Eye (tissue), 1 donor: ENCODE measurements at regions not wholly inside any gene's neighbourhood (a gene's known extent, or its start where the extent isn't known, plus 50 kb on each side); places are given as distances from the start of the nearest gene placed in this dataset.
A peak's percentile ranks its signal among the peaks of the same experiment; 100 is the strongest.
"Not testable (repeated sequence)": the region's sequence is repeated elsewhere in the genome, so short reads cannot be mapped to it uniquely, and the experiment has no call there.

Experiments
- DNase-seq: peaks from one replicate; pipeline ENCODE4 v3.0.0-alpha.2; 2015

DNA sequence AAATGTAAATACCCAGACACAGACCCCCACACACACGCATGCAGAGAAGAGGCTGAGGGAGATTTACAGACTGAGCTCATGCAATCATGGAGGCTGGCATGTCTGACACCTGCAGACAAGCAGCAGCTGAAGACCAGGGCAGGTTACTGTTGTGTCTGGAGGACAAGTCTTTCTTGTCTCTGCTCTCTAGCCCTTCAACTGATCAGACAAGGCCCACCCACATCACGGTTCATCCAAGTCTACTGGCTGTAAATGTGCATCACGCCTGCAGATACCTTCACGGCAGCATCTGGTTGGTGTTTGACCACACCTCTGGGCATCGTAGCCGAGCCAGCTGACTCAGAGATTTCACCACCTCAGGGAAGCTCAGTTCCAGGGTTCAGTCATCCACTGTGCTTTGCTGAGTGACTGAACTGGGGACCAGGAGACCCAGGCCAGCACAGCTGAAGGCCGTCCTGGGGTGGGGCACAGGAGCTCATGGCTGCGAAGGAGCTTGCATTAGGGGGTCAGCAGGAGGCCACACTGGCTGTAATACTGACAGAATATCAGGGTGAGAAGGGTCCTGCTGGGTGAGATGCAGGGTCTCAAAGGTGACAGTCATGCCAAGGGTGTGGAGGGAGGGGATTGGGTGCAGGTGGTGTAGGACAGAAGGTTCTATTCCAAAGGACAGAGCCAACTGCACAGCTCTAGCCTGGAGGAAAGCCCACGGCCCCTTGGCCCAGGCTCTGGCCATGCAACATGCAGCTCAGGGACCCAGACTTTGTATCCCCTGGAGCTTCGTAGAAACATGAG lies 304.9 kb downstream of the BRD1 start:
- no peak for DNase-seq

DNA sequence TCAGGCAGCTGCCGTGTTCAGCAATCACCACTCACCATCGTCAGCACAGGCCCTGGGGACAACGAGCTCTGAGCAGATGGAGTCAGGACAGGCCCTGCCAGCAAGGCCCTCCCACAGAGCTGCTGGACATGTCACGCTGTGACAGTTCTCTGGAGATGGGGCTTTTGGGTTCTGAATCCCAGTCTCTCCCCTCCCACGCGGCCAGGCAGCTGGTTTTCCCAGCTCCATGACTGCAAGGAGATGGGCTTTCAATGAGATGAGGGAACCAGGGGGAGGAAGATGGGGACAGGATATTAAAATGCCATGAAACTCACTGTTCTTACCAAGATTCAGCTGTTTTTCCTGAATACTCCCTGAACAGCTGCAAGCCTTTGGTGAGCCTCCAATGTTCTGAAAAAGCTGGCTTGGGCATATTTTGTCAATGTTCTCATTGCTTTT lies 305.9 kb downstream of the BRD1 start:
- peak; percentile 53 for DNase-seq

DNA sequence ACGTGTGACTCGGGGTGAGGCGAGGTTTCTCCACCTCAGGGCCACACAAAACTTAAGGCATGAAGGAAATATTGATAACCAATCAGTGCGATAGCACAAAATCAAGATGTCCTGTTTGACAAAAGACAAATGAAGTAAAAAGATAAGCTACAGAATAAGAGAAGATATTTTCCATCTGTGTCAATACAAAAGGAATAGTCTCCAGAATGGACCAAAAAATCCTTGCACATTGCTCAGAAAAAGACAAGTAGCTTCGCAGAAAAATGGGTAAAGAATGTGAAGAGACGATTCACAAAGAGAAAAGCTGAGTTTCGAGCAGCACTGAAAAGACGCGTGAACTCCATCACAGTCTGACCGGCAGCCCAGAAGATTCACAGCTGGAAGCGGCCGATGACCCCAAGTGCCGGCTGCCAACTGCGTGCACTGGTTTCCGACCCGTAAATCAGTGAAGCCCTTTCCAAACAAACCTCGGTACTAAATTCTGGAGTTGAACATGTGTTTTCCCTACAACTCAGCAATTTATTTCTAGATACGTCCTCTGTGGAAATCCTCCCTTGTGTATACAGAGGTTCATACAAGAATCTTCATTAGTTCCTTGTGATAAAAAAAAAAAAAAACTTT lies 308.4 kb downstream of the BRD1 start:
- DNase-seq: no peak

DNA sequence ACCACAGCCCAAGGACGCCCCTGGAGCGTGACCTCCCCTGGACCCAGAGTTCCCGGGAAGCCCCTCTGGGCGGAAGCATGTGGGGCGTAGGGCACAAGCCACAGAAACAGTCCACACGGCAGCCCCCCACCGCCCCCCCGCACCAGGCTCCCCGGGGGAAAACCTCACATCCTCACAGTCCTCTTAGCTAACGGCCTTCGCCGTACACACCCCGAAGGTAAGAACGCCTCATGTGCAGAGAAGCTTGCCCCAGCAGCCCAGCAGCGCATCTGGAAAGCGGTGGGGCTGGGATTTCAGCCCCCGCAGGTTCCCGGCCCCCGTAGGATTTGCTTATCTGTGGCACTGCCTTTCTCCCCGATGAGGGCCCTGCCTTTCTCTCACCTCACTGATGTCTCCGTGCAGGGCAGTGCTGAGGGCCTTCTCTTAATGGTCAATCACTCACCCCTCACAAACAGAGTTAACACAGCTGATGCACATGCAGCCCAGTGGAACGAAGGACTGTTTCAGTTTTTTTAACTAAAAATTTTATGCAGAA lies 309.2 kb downstream of the BRD1 start:
- no peak for DNase-seq

DNA sequence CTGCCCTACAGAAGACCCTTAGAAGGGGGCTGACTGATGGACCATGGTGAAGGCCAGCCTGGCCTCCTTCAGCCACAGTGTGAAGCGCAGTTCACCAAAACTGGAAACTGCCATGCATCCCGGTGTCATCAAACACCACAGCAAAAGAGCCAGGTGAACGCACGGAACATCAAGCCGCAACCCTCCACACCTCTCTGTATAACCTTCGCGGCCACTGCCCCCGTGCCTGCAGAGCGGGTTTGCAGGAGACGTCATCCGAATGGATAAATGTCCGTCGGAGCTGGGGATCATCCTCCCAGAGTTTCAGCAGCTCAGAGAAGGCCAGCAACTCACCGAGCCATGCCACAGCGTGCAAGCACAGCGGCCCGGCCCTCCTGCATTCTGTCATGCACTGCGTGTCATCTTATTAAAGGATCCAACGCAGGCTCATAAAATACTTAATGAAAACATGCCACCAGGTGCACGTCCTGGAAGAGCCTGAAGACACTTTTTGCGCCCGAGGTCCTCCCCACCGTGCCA lies 309.9 kb downstream of the BRD1 start:
- no peak for DNase-seq

DNA sequence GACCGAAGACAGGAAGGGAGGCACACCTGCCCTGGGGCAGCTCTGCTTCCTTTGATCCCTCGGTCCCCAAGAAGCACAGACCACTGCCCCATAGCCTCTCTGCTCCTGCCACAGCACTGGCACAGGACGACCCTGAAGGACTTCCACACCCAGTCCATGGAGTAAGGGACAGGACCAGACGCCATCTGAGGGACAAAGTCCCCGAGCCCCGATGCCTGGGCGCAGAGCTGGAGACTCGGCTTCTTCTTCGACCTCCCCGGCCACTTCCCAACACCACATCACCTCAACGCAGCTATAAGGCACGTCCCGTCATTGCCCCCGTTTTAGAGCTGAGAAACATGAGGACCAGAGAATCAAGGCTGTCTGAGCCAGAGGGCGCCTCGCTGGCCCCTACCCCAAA lies 310.5 kb downstream of the BRD1 start:
- DNase-seq: no peak

DNA sequence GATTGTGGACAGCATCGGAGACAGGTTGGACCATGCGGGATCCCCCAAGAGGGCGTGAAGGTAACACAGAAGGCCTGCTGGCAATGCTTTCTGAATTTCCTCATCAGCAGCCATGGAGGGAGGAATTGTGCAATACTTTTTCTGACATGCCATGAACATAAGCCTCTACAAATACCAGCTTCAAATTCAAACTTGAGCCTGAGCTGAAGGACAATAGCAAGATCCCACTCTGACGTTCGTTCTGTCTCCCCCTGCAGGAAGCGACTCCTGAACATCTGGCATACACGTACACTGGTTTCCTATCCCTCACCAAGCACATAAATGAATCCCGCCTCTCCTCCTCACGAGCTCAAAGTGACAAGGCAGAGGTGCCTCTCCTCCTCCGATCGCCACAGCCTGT lies 312.2 kb downstream of the BRD1 start:
- peak; percentile 43 for DNase-seq

DNA sequence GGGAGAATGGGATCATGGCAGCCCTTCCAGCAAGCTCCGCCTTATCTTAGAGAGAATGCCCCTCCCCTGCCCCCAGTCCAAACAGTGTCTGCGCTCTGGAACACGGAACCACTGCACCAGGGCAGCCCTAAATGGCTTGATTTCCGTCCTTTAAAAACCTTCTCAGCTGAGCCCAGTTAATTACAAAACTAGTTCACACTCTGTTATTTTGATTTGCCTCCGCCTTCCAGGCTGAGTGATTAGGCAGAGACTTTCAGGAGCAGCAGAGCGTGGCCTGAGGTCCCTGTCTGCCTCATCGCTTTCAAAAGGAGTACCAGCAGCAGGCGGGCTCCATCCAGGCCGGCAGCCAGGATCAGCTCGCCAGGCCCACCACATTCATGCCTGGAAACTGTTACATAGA lies 313.0 kb downstream of the BRD1 start:
- DNase-seq: peak; percentile 87

DNA sequence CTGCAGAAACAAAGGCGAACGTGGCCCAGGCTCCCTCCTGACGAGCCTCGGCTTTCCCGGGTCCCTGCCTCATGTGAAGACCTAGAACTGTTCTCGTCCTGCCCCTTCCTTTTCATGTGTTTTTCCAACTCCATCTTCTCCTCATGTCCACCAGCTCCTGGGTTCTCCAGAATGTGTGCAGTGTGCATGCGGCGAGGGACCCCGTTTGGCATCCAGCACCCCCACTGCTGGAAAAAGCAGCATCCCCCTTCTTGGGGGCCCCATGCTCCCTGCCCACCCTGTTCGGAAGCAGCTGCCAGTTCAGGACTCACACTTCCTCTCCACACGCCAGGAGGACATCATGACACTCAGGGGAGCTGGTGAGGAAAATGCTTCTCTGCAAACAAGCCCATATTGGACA lies 313.5 kb downstream of the BRD1 start:
- no peak for DNase-seq

DNA sequence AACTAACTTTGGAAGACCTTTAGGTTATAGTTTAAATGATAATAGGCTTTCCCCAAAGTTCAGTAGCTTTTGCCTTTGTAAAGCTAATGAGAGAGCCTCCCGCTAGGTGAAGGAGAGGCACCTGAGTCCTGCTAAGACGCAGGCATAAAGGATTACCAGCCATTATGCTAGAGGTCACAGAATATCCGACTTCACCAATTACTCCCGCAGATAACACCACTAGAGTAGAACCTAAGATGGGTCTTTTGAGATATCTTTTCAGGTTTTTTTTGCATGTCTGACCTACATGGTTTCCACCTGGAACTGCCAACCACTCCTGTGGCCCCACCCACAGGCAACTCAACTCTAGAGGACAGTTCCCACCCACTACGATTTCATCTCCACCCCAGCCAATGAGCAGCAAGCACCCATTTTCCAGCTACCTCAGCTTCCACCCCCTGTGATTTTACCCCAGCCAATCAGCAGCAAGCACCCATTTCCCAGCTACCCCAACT lies 314.3 kb downstream of the BRD1 start:
- no peak for DNase-seq

DNA sequence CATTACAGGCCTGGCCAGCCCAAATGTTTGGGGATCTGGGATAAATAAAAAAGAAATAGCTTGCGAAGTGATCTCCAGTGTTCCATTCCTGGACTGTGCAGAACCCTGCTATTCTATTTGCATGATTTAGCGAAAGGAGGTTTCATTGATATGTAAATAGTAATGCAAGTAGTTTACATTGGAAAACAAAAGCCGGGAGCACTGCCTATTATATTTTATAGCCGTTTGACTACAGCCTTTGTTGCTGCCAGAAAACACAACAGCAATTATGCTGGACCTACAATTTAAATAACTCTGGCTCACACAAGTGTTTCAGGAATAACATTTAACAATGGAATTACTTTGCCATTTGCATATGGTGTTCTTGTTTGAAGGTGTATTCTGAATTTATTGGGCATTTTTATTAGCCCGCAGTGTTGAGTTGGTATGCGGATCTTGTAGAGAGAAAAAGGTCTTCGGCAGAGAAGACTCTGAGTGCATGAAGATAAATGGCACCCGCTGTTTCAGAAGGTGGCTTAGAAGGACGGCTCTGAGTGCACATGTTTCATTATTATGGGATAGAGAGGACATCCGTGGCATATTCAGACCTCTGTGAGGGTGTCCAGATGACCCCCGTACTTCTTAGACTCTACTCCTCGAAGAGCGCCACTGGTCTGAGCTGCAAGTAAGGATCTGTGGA lies 315.0 kb downstream of the BRD1 start:
- no peak for DNase-seq

DNA sequence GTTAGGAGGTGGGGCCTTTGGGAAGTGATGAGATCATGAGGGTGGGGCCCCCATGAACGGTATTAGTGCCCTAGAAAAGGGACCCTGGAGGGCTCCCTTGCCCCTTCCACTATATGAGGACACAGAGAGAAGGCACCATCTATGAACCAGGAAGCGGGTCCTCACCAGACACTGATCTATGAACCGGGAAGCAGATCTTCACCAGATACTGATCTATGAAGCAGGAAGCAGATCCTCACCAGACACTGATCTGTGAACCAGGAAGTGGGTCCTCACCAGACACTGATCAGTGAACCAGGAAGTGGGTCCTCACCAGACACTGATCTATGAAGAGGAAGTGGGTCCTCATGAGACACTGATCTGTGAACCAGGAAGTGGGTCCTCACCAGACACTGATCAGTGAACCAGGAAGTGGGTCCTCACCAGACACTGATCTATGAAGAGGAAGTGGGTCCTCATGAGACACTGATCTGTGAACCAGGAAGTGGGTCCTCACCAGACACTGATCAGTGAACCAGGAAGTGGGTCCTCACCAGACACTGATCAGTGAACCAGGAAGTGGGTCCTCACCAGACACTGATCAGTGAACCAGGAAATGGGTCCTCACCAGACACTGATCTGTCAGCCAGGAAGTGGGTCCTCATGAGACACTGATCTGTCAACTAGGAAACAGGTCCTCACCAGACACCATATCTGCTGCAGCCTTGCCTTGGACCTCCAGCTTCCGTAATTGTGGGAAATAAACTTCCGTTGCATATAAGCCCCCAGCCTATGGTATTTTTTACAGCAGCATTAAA lies 316.1 kb downstream of the BRD1 start:
- not testable (repeated sequence) for DNase-seq

DNA sequence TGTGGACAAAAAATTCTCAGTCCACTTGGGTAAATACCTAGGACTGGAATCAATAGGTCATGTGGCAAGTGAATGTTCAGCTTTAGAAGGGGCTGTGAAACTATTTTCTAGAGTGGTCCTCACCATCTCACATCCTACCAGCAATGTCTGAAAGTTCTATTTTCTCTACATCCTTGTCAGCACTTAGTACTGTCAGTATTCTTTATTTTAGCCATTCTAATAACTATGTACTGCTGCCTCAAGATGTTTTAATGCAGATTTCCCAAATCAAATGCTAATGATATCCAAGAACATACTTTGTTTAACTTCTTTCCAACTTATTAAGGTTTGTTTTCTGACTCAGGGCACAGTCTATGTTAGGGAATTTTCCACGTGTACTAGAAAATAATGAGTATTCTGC lies 317.0 kb downstream of the BRD1 start:
- DNase-seq: no peak

DNA sequence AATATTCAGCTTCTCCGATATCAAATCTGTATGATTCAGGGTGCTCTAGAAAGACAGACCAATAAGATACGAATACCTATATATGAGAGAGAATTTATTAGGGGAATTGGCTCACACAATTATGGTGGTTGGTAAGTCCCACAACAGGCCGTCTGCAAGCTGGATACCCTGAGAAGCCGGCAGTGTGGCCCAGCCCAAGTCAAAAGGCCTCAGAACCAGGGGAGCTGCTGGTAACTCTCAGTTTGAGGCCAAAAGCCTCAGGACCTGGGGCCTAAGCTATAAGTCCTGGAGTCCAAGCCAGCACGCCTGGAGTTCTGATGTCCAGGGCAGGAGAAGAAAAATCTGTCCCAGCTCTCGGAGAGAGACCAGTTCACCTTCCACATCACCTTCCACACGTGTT lies 318.7 kb downstream of the BRD1 start:
- no peak for DNase-seq

DNA sequence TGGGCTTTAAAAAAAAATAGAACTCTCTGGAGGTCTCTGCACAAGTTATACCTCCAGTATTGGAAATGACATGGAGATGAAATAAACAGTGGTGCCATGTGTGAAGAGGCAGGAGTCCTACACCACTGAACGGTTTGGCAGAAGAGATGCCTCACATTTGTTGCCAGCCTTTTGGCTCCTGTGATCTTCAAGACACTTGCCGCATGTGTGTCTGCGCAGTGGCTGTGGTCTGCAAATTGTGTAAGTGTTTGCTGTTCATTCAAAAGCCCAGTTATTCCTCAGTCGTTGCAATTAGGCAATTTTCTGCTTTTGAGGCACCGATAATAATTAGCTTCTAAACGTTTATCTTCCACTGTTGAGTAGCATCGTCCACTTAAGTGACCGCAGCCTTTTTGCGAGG lies 319.1 kb downstream of the BRD1 start:
- DNase-seq: no peak

DNA sequence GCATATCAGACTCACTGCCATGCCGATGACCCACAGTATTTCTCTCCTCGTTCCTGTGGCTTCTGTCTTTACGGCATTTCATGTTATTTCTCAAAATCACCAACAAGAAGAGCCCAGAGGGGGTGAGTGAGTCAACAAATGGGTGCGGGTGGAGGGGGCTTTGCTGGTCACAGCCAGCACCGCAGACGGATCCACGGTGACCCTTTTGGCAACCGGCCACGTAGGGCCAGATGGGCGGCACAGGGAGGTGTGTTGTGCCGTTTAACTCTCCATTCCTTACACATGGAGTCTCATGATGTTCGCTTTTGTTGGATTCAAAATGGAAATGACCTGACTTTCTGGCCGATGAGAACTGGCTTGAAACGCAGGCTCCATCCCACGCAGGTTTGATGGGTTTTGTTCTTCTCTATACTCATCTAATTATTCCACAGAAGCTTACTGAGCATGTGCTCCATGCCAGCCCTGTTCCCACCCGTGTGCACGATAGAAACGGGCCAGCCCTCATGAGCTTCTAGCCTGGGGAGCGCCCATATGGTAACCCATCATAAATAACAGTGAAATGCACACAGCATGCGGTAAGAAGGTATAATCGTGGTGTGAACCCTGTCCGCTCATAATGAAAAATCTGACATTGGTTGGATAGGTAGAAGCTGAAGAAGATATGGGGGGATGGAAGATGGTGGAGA lies 319.9 kb downstream of the BRD1 start:
- no peak for DNase-seq

DNA sequence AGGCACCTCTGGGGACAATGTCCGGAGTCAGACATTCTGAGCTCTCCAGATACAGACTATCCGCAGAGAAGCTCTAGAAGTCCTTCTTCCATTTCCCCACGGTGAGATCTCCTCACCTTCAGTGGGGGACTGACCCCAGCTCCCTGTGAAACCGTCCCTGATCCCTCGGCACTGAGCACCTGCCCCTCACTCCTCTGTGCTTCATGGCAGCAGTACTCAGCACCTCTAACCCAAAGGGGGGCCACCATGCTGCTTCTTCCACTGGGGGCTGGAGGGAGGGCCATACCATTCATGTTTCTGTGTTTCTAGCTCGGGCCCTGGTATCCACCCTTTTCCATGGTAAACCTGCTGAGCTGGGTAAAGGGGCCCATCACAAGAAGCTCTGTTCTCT lies 321.7 kb downstream of the BRD1 start:
- no peak for DNase-seq

DNA sequence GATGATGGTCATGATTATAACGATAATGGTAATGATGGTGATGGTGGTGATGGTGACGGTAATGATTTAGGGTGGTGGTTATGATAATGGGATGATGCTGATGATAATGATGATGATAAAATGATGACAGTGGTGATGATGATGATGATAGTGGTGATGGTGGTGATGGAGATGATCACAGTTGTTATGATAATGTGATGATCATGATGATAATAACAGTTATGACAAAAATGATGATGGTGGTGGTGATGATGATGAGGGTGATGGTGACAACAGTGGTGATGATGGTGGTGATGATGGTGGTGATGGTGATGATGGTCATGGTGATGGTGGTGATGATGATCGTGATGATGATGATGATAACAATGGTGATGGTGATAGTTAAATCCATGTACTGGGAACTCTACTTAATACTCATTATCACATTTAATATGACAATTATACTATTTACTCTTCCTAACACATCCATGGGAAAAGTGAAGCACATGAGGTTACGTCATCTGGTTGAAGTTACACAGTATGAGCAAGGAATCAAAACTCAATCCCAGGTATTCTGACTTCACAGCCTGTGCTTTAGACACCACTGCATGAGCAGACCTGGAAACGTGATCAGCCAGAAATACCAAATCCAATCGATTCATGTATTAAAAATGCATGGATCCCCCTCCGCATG lies 322.2 kb downstream of the BRD1 start:
- DNase-seq: no peak

DNA sequence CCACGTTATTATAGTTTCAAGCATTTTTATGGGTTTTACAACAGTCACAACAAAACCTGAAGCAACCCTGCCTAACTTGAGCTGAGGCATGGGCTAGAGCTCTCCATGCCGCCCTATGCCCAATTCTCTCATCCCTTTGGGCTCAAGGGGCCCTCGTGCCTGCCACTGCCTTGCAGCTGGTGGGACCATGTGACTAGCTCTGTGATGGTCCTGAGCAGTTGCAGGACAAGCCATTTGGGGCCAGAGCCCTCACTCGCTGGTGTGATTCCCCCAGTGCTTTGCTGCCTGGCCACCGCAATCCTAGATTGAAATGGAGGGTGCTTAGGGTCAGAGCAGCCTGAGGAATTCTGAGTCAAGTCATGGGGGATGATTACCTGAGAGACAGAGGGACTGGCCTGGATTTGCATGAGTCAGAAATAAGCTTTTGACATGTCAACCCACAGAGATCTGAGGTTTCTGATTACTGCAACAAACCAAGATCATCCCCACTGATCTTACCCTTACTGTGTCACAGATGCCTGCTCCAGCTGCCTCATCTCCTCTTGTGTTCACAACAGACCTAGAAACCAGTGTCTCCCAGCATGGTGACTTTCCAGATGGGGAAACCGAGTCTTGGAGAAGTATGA lies 323.7 kb downstream of the BRD1 start:
- DNase-seq: no peak

DNA sequence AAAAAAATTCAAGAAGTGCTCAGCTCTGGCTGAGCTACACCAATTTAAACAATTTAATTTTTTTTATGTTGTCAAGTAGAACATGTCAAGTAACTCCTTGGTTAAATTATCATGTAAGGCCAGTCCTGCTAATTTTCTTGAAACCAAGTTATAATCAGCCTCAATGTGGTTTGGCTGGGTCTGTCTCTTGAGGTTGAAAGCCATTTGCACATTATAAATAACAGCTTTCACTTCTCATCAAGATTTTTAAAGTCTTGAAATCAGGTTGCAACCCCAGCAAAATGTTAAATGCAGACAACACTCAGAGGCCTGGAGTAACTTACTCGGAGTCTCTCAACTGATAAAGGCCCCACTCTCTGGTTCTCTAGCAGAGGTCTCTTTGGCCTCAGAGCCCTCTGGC lies 324.4 kb downstream of the BRD1 start:
- DNase-seq: no peak
